Peyer's patch (tissue), 4 donors: ENCODE measurements at regions not wholly inside any gene's neighbourhood (a gene's known extent, or its start where the extent isn't known, plus 50 kb on each side); places are given as distances from the start of the nearest gene placed in this dataset.

Experiments
- DNase-seq, 3 donors: peaks; one replicate each; pipeline ENCODE4 v3.0.0-alpha.2; 2017 to 2019
- H3K27ac ChIP-seq, 4 donors: fragments of 200-600 bp; sonication (generic); one replicate each; pipeline ENCODE4 v1.5.1; 2016 to 2019
- H3K27me3 ChIP-seq, 2 donors: fragments of 200-600 bp; sonication (generic); one replicate each; pipeline ENCODE4 v1.5.1; 2019
- H3K36me3 ChIP-seq, 3 donors: fragments of 200-600 bp; sonication (generic); one replicate each; pipeline ENCODE4 v1.5.1; 2016 to 2019
- H3K4me1 ChIP-seq, 4 donors: fragments of 200-600 bp; sonication (generic); one replicate each; pipeline ENCODE4 v1.5.1; 2016 to 2019
- H3K4me3 ChIP-seq, 4 donors: fragments of 200-600 bp; sonication (generic); 1 replicate in 3 of 4; 2 replicates in 1 of 4; pipeline ENCODE4 v1.5.1; 2016 to 2019; ENCODE audit warnings: mild to moderate bottlenecking in 1 of 4
- H3K9me3 ChIP-seq, 4 donors: fragments of 200-600 bp; sonication (generic); one replicate each; pipeline ENCODE4 v1.5.1; 2016 to 2019; ENCODE audit warnings: mild to moderate bottlenecking in 1 of 4
- POLR2A ChIP-seq, 2 donors: fragments of 450-650 bp; IDR thresholded peaks; one replicate each; pipeline ENCODE4 v1.5.1; 2017; ENCODE audit warnings: antibody characterized with exemption in 2 of 2, mild to moderate bottlenecking in 2 of 2, moderate library complexity in 2 of 2
- TF ChIP-seq, protein P1 (sequence below), 6 experiments: fragments of 450-650 bp in 4 of 6; fragments of 200-600 bp in 2 of 6; sonication (generic) in 1 of 6; IDR thresholded peaks; one replicate each; pipeline ENCODE4 v1.5.1; 2017 to 2019; ENCODE audit warnings: antibody characterized with exemption in 6 of 6, mild to moderate bottlenecking in 3 of 6, moderate library complexity in 1 of 6

- Histone ChIP-seq H3K4me1 (no peaks in the 10 kb centered on the region), H3K27ac (no peak overlapping the region), H3K9me3 (no peaks in the 10 kb centered on the region), H3K4me3 (no peak overlapping the region), H3K36me3 (no peaks in the 10 kb centered on the region), H3K27me3 (no peaks in the 10 kb centered on the region)
- no peak for DNase-seq
- TF ChIP-seq, protein P1, sequence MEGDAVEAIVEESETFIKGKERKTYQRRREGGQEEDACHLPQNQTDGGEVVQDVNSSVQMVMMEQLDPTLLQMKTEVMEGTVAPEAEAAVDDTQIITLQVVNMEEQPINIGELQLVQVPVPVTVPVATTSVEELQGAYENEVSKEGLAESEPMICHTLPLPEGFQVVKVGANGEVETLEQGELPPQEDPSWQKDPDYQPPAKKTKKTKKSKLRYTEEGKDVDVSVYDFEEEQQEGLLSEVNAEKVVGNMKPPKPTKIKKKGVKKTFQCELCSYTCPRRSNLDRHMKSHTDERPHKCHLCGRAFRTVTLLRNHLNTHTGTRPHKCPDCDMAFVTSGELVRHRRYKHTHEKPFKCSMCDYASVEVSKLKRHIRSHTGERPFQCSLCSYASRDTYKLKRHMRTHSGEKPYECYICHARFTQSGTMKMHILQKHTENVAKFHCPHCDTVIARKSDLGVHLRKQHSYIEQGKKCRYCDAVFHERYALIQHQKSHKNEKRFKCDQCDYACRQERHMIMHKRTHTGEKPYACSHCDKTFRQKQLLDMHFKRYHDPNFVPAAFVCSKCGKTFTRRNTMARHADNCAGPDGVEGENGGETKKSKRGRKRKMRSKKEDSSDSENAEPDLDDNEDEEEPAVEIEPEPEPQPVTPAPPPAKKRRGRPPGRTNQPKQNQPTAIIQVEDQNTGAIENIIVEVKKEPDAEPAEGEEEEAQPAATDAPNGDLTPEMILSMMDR (IDR thresholded peaks at IDR 0.05): no peak
- no peak for TF ChIP-seq POLR2A (IDR thresholded peaks at IDR 0.05)
Measured at GRCh38 chr14:25942090-25942489, 655.7 kb downstream of the NOVA1 start.

DNA sequence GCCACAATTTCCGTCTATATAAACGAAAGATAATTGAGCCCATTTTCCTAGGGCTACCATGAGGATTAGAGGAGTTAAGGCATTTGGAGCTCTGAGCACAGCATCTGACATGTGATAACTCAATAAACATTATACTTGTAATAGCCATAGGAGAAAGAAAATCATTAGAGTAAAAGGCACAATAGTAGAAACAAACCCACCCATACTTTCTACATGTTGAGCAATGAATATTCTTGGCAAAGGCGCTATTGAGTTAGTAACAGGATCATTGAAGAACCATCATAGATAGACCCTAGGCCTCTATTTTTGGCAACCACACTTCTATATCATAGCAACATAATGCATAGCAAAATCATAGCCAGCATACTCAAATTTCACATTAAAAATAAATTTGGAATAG is 664.1 kb downstream of the NOVA1 start:
- Histone ChIP-seq H3K4me1 (no peaks in the 10 kb centered on the region), H3K4me3 (no peak overlapping the region), H3K36me3 (no peaks in the 10 kb centered on the region), H3K9me3 (no peaks in the 10 kb centered on the region), H3K27ac (no peak overlapping the region), H3K27me3 (no peaks in the 10 kb centered on the region)
- TF ChIP-seq, protein P1 (IDR thresholded peaks at IDR 0.05): no peak
- no peak for DNase-seq

- H3K4me1 ChIP-seq: no peaks in the 10 kb centered on the region
- no peak for TF ChIP-seq POLR2A (IDR thresholded peaks at IDR 0.05)
- TF ChIP-seq, protein P1 (IDR thresholded peaks at IDR 0.05): no peak
- H3K27me3 ChIP-seq: no peaks in the 10 kb centered on the region
- H3K27ac ChIP-seq: no peak overlapping the region
- H3K4me3 ChIP-seq: no peak overlapping the region
- no peaks in the 10 kb centered on the region for H3K36me3 ChIP-seq
- DNase-seq: no peak
- no peaks in the 10 kb centered on the region for H3K9me3 ChIP-seq
Measured at GRCh38 chr14:25929881-25930615, 667.8 kb downstream of the NOVA1 start.

DNA sequence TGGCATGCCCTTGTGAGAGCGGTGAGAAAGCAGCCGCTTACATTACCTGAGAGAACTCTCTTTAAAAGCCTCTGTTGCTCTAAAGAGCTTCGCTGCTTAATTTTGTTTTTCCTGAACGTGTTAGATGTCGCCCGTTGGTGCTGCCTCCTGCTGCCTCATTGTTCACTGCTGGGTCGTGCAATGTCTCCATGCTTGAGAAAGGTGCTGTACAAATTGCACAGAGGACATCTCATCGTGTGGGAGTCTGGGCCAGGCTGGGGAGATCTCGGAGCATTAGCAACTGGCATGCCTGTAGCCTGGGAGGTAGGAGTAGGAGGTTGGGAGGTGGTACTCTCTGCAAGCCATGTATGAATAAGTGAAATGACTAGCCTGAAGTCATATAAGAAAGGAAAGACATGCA is 686.0 kb downstream of the NOVA1 start:
- DNase-seq: no peak
- no peak for TF ChIP-seq POLR2A (IDR thresholded peaks at IDR 0.05)
- TF ChIP-seq, protein P1 (IDR thresholded peaks at IDR 0.05): no peak
- Histone ChIP-seq H3K4me3 (no peak overlapping the region), H3K27me3 (no peaks in the 10 kb centered on the region), H3K36me3 (no peaks in the 10 kb centered on the region), H3K4me1 (no peaks in the 10 kb centered on the region), H3K27ac (no peak overlapping the region), H3K9me3 (no peaks in the 10 kb centered on the region)

- TF ChIP-seq POLR2A (IDR thresholded peaks at IDR 0.05): no peak
- TF ChIP-seq, protein P1 (IDR thresholded peaks at IDR 0.05): no peak
- H3K9me3 ChIP-seq: no peaks in the 10 kb centered on the region
- no peak for DNase-seq
- H3K36me3 ChIP-seq: no peaks in the 10 kb centered on the region
- no peaks in the 10 kb centered on the region for H3K27me3 ChIP-seq
- no peaks in the 10 kb centered on the region for H3K4me1 ChIP-seq
- H3K4me3 ChIP-seq: no peak overlapping the region
- H3K27ac ChIP-seq: no peak overlapping the region
Measured at GRCh38 chr14:25909045-25909747, 688.6 kb downstream of the NOVA1 start.
